IMR-90 (cell line): ENCODE measurements at regions not wholly inside any gene's neighbourhood (a gene's known extent, or its start where the extent isn't known, plus 50 kb on each side); places are given as distances from the start of the nearest gene placed in this dataset.

Experiments used
- ATAC-seq: fragments of 200-7000 bp; cut with Tn5 transposase; 2 replicates; pipeline ENCODE4 v1.9.1; 2020; ENCODE audit warnings: low read depth, mild to moderate bottlenecking, moderate library complexity
- BruUV-seq: library from RNA; stranded (reverse); fragments of 400-500 nt; replicated peaks from 2 replicates; lab custom pipeline; 2021; lab: Mats Ljungman, UMichigan
- CTCF ChIA-PET: fragments of 300-600 bp; formaldehyde crosslinking; extraction: SDS; loops from one replicate; lab custom pipeline; 2021; ENCODE audit warnings: antibody characterized with exemption; lab: Yijun Ruan, JAX
- POLR2A ChIA-PET: fragments of 300-600 bp; sonication (Branson Sonifier 250); formaldehyde crosslinking; loops from one replicate; lab custom pipeline; 2022; ENCODE audit warnings: antibody characterized with exemption; ENCODE audit not compliant: unreplicated experiment; lab: Charles Lee
- DNase-seq: peaks from one replicate; pipeline ENCODE4 v3.0.0; 2013
- H2AFZ ChIP-seq: replicated peaks from 2 replicates; pipeline ENCODE3; 2013; ENCODE audit warnings: low read length, mild to moderate bottlenecking; ENCODE audit not compliant: poor library complexity
- H2AK5ac ChIP-seq: 2 replicates; pipeline ENCODE4 v1.6.1; 2013; ENCODE audit warnings: low read depth, low read length, inconsistent platforms
- H2AK9ac ChIP-seq: replicated peaks from 2 replicates; pipeline ENCODE3; 2013; ENCODE audit warnings: mild to moderate bottlenecking, low read depth, low read length, moderate library complexity; ENCODE audit not compliant: poor library complexity
- H2BK120ac ChIP-seq: 2 replicates; pipeline ENCODE4 v1.6.1; 2013; ENCODE audit warnings: low read depth, low read length, inconsistent platforms
- H2BK15ac ChIP-seq: 3 replicates; pipeline ENCODE4 v1.6.1; 2013; ENCODE audit warnings: low read depth, low read length, inconsistent platforms
- H2BK20ac ChIP-seq: 2 replicates; pipeline ENCODE4 v1.6.1; 2013; ENCODE audit warnings: low read depth, mild to moderate bottlenecking, inconsistent platforms, low read length, moderate library complexity
- H2BK5ac ChIP-seq: 2 replicates; pipeline ENCODE4 v1.6.1; 2013; ENCODE audit warnings: mild to moderate bottlenecking, low read depth, low read length, inconsistent platforms; ENCODE audit not compliant: poor library complexity, severe bottlenecking
- H3K14ac ChIP-seq: replicated peaks from 2 replicates; pipeline ENCODE4 v1.6.1; 2013; ENCODE audit warnings: low read depth, low read length, inconsistent platforms
- H3K18ac ChIP-seq: 2 replicates; pipeline ENCODE4 v1.6.1; 2013; ENCODE audit warnings: low read depth, low read length, control low read depth
- H3K23ac ChIP-seq: 2 replicates; pipeline ENCODE4 v1.6.1; 2013; ENCODE audit warnings: low read depth, low read length, inconsistent platforms
- H3K27ac ChIP-seq: 2 replicates; pipeline ENCODE4 v1.5.1; 2013; ENCODE audit warnings: mild to moderate bottlenecking, control low read depth, low read length; ENCODE audit not compliant: insufficient read depth
- H3K27me3 ChIP-seq: 2 replicates; pipeline ENCODE4 v1.6.1; 2013; ENCODE audit warnings: low read length; ENCODE audit not compliant: control insufficient read depth, insufficient read depth
- H3K36me3 ChIP-seq: 2 replicates; pipeline ENCODE4 v1.6.1; 2013; ENCODE audit warnings: low read length, mixed read lengths; ENCODE audit not compliant: control insufficient read depth, insufficient read depth
- H3K4ac ChIP-seq: 2 replicates; pipeline ENCODE4 v1.6.1; 2013; ENCODE audit warnings: low read depth, low read length, inconsistent platforms
- H3K4me1 ChIP-seq: 2 replicates; pipeline ENCODE4 v1.6.1; 2013; ENCODE audit warnings: low read length, mixed read lengths; ENCODE audit not compliant: control insufficient read depth, insufficient read depth
- H3K4me2 ChIP-seq: 2 replicates; pipeline ENCODE4 v1.6.1; 2013; ENCODE audit warnings: low read depth, mild to moderate bottlenecking, control low read depth, low read length, moderate library complexity
- H3K4me3 ChIP-seq: 2 replicates; pipeline ENCODE4 v1.5.1; 2013; ENCODE audit warnings: low read depth, mild to moderate bottlenecking, control low read depth, low read length, moderate library complexity; ENCODE audit not compliant: insufficient read depth
- H3K56ac ChIP-seq: 2 replicates; pipeline ENCODE4 v1.6.1; 2013; ENCODE audit warnings: low read length, inconsistent platforms; ENCODE audit not compliant: insufficient read depth; ENCODE audit errors: extremely low read depth
- H3K79me1 ChIP-seq, 2 experiments: 2 replicates each; pipeline ENCODE4 v1.6.1; 2013; ENCODE audit warnings: low read length in 2 of 2, inconsistent platforms in 1 of 2, low read depth in 1 of 2
- H3K9ac ChIP-seq: 2 replicates; pipeline ENCODE4 v1.6.1; 2013; ENCODE audit warnings: low read depth, low read length, control low read depth
- H3K9me1 ChIP-seq: 2 replicates; pipeline ENCODE4 v1.6.1; 2013; ENCODE audit warnings: low read length, inconsistent platforms; ENCODE audit not compliant: insufficient read depth
- H3K9me3 ChIP-seq: 2 replicates; pipeline ENCODE4 v1.6.1; 2013; ENCODE audit warnings: low read length; ENCODE audit not compliant: control insufficient read depth, insufficient read depth
- H4K20me1 ChIP-seq: 2 replicates; pipeline ENCODE4 v1.6.1; 2013; ENCODE audit warnings: low read length, inconsistent platforms; ENCODE audit not compliant: insufficient read depth
- H4K5ac ChIP-seq: 2 replicates; pipeline ENCODE4 v1.6.1; 2013; ENCODE audit warnings: mild to moderate bottlenecking, low read depth, low read length, control low read depth
- H4K8ac ChIP-seq, 2 experiments: 2 replicates each; pipeline ENCODE4 v1.6.1; 2013; ENCODE audit warnings: low read depth in 2 of 2, low read length in 2 of 2, control low read depth in 1 of 2, inconsistent platforms in 1 of 2
- H4K91ac ChIP-seq: 2 replicates; pipeline ENCODE4 v1.6.1; 2013; ENCODE audit warnings: low read depth, low read length, inconsistent platforms; ENCODE audit not compliant: insufficient read depth
- BHLHE40 ChIP-seq: fragments of 150-350 bp; IDR thresholded peaks from 2 replicates; pipeline ENCODE4 v1.6.1; 2016; ENCODE audit warnings: mild to moderate bottlenecking, low read depth, low read length
- MAZ ChIP-seq: IDR thresholded peaks from 2 replicates; pipeline ENCODE4 v1.6.1; 2012; ENCODE audit warnings: low read depth, mild to moderate bottlenecking, low read length, improper control_type of control experiment, moderate library complexity, borderline replicate concordance
- MXI1 ChIP-seq: IDR thresholded peaks from 2 replicates; pipeline ENCODE4 v1.6.1; 2012; ENCODE audit warnings: low read depth, mild to moderate bottlenecking, low read length, moderate library complexity, borderline replicate concordance
- WGBS, 2 experiments: methylation state at CpG; one replicate each; pipeline versions ENCODE4 v1.1.5 to v1.1.7; 2013; ENCODE audit warnings: missing lambda C conversion rate in 2 of 2; ENCODE audit not compliant: insufficient read length in 1 of 2; ENCODE audit errors: extremely low coverage in 2 of 2; 5-methylcytosine and 5-hydroxymethylcytosine counted together
- dilution Hi-C: fragments of 300-500 bp; cut with HindIII; formaldehyde crosslinking; loops from one replicate; pipeline ENCODE4 v1.14.3; 2018; ENCODE audit warnings: low sequenced_read_pairs; ENCODE audit not compliant: unreplicated experiment
- in situ Hi-C: fragments of 300-500 bp; cut with MboI; formaldehyde crosslinking; loops from 3 replicates; pipeline ENCODE4 v1.14.3; 2019; ENCODE audit warnings: low sequenced_read_pairs, inconsistent platforms, mixed read lengths
- intact Hi-C: fragments of 100-400 bp; cut with micrococcal nuclease; formaldehyde crosslinking; loops from 2 replicates; pipeline ENCODE4 v1.10.0; 2022

GRCh38 chr7:13447637-13448036, 541.8 kb downstream of the ETV1 start:
- Histone ChIP-seq H2BK15ac (no peak overlapping the region), H3K9me3 (no peaks in the 10 kb centered on the region), H3K27me3 (no peaks in the 10 kb centered on the region), H3K9ac (no peak overlapping the region), H3K4me1 (no peaks in the 10 kb centered on the region), H2AK5ac (no peak overlapping the region), H2BK20ac (no peak overlapping the region), H3K4me3 (no peak overlapping the region), H2BK120ac (no peak overlapping the region), H4K91ac (no peak overlapping the region), H3K79me1 (no peaks in the 10 kb centered on the region), H3K4ac (no peak overlapping the region), H3K27ac (no peak overlapping the region), H2AK9ac (no peak overlapping the region), H2BK5ac (no peak overlapping the region), H4K8ac (no peak overlapping the region), H3K4me2 (no peak overlapping the region), H4K5ac (no peak overlapping the region), H3K56ac (no peak overlapping the region), H3K36me3 (no peaks in the 10 kb centered on the region), H2AFZ (no peak overlapping the region), H3K9me1 (no peaks in the 10 kb centered on the region), H3K14ac (no peak overlapping the region), H3K23ac (no peak overlapping the region), H3K18ac (no peak overlapping the region), H4K20me1 (no peaks in the 10 kb centered on the region)
- no TSS peak for BruUV-seq
- no CpG with 5 or more reads among the region's 1 CpG for WGBS, 2 experiments
- ChIA-PET POLR2A (no interaction called here), CTCF (no interaction called here)
- dilution Hi-C loops, result no loop called here
- intact Hi-C loops, result no loop called here
- in situ Hi-C loops, result no loop called here
- ATAC-seq, result no peak
- DNase-seq, result no peak
- no peak for TF ChIP-seq BHLHE40
- TF ChIP-seq MXI1, result no peak
- no peak for TF ChIP-seq MAZ
